ENCODE measurements at regions not wholly inside any gene's neighbourhood (a gene's known extent, or its start where the extent isn't known, plus 50 kb on each side); places are given as distances from the start of the nearest gene placed in this dataset.

DNA sequence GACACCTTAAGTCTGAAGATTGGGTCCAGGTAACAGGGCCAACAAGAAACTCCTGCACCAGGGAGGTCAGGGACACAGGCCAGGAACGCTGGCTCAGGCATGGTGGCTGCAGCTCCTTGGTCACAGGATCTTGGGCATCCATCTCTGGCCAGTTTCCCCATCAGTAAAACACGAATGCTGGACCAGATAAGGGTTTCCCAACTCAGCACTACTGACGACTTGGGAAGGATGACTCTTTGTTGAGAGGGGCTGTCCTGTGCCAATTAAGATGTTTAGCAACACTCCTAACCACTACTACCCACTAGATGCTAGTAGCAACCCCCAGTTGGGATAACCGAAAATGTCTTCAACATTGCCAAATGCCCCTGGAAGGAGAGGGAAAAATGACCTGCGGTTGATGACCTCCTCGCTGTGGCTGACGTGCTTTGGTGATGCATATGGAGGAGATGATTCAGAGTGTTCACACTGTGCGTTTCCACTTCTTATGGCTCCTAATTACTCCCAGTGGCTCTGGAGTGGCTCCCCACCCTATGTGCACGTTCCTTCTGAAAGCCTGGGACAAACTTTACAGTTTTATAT is 261.9 kb downstream of the CDH26 start:
- H3K4me2 ChIP-seq = no peak overlapping the region
- TF ChIP-seq TP53 (CRISPR knock-in tag; IDR thresholded peaks at IDR 0.05) = no peak
- no peak for TF ChIP-seq KDM1A (IDR thresholded peaks at IDR 0.05; ENCODE audit: low read depth)
- TF ChIP-seq NFE2L2 (conservative IDR thresholded peaks at IDR 0.05; ENCODE audit: low read length) = no peak
- no peak for TF ChIP-seq TFCP2L1 (CRISPR knock-in tag; IDR thresholded peaks at IDR 0.05)
- TF ChIP-seq CBX2 (IDR thresholded peaks at IDR 0.05; ENCODE audit: borderline replicate concordance, low read depth) = no peak
- TF ChIP-seq GATA3 (IDR thresholded peaks at IDR 0.05; ENCODE audit: borderline replicate concordance) = no peak
- TF ChIP-seq ZFP36 (IDR thresholded peaks at IDR 0.05; ENCODE audit: borderline replicate concordance, partially characterized antibody) = no peak
- no peak for TF ChIP-seq ESRRA (IDR thresholded peaks at IDR 0.05; ENCODE audit: borderline replicate concordance, low read length)
- TF ChIP-seq MYC (IDR thresholded peaks at IDR 0.05; ENCODE audit: borderline replicate concordance, low read length) = no peak
- TF ChIP-seq FOSB (CRISPR knock-in tag; IDR thresholded peaks at IDR 0.05) = no peak
- TF ChIP-seq E2F6 (IDR thresholded peaks at IDR 0.05; ENCODE audit: borderline replicate concordance, low read depth) = no peak
- TF ChIP-seq SREBF2 (IDR thresholded peaks at IDR 0.05) = no peak
- TF ChIP-seq, protein P1, sequence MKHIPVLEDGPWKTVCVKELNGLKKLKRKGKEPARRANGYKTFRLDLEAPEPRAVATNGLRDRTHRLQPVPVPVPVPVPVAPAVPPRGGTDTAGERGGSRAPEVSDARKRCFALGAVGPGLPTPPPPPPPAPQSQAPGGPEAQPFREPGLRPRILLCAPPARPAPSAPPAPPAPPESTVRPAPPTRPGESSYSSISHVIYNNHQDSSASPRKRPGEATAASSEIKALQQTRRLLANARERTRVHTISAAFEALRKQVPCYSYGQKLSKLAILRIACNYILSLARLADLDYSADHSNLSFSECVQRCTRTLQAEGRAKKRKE (CRISPR knock-in tag; IDR thresholded peaks at IDR 0.05; ENCODE audit: low read depth) = no peak
- TF ChIP-seq HMGXB4 (CRISPR knock-in tag; IDR thresholded peaks at IDR 0.05; ENCODE audit: borderline replicate concordance) = no peak
- no peak for TF ChIP-seq FOSL2 (IDR thresholded peaks at IDR 0.05)
- no peak for TF ChIP-seq FOSL2 (CRISPR knock-in tag; IDR thresholded peaks at IDR 0.05)
- H3K4me3 ChIP-seq = no peak overlapping the region
- DNase-seq (ENCODE audit: low read depth in 1 of 2, low spot score in 1 of 2) (no peak), FAIRE-seq (no peak), ATAC-seq (no peak)
- no peak overlapping the region for H3K27ac ChIP-seq
- H3K9me3 ChIP-seq = no peaks in the 10 kb centered on the region
- ChIA-PET POLR2A (no interaction called here), CTCF (interaction anchor here (1.8 kb wide), 1 partner anchor 9 kb away, joined by 15 read pairs; no protein-coding TSS in a partner anchor)
- no peaks in the 10 kb centered on the region for H3K4me1 ChIP-seq
- 20% methylated on average over 9 of the region's 9 CpGs for WGBS (ENCODE audit: missing lambda C conversion rate)

DNA sequence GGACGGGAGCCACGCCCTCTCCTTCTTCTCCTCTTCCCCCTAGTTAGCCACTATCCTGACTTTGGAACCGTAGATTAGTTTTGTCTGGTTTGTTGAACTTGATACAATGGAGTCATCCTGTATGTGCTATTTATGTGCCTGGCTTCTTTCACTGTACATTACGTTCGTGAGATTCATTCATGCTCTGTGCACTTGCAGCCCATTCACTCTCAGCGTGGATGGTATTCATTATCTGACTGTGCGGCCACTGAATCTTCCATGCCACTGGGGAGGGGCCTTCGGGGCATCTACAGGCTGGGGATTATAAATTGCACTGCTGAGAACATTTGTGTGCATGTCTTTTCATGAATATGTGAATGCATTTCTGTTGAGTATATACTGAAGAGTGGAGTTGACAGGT is 262.5 kb downstream of the CDH26 start:
- 18% methylated on average over 8 of the region's 8 CpGs for WGBS (ENCODE audit: missing lambda C conversion rate)
- ATAC-seq = no peak
- H3K4me2 ChIP-seq = no peak overlapping the region
- no peaks in the 10 kb centered on the region for H3K4me1 ChIP-seq
- ChIA-PET CTCF (no interaction called here), POLR2A (no interaction called here)
- TF ChIP-seq, protein P2, sequence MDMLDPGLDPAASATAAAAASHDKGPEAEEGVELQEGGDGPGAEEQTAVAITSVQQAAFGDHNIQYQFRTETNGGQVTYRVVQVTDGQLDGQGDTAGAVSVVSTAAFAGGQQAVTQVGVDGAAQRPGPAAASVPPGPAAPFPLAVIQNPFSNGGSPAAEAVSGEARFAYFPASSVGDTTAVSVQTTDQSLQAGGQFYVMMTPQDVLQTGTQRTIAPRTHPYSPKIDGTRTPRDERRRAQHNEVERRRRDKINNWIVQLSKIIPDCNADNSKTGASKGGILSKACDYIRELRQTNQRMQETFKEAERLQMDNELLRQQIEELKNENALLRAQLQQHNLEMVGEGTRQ (IDR thresholded peaks at IDR 0.05) = no peak
- no peaks in the 10 kb centered on the region for H3K9me3 ChIP-seq
- no peak for FAIRE-seq
- H3K4me3 ChIP-seq = no peak overlapping the region
- no peak for DNase-seq (ENCODE audit: low read depth in 1 of 2, low spot score in 1 of 2)
- H3K27ac ChIP-seq = no peak overlapping the region

GRCh38 chr20:60221593-60221992 is 263.4 kb downstream of the CDH26 start:
- ChIA-PET CTCF (interaction anchor here (2.1 kb wide), 1 partner anchor 10 kb away, joined by 20 read pairs; no protein-coding TSS in a partner anchor), POLR2A (no interaction called here)
- Histone ChIP-seq H3K9me3 (no peaks in the 10 kb centered on the region), H3K4me3 (no peak overlapping the region), H3K4me1 (no peaks in the 10 kb centered on the region), H3K27ac (no peak overlapping the region), H3K4me2 (no peak overlapping the region)
- WGBS (ENCODE audit: missing lambda C conversion rate) = 3% methylated on average over 3 of the region's 3 CpGs
- DNase-seq (ENCODE audit: low read depth in 1 of 2, low spot score in 1 of 2) = no peak
- ATAC-seq = no peak
- no peak for TF ChIP-seq GATA3 (IDR thresholded peaks at IDR 0.05; ENCODE audit: borderline replicate concordance)
- TF ChIP-seq KDM5A (IDR thresholded peaks at IDR 0.05) = no peak
- TF ChIP-seq, protein P3, sequence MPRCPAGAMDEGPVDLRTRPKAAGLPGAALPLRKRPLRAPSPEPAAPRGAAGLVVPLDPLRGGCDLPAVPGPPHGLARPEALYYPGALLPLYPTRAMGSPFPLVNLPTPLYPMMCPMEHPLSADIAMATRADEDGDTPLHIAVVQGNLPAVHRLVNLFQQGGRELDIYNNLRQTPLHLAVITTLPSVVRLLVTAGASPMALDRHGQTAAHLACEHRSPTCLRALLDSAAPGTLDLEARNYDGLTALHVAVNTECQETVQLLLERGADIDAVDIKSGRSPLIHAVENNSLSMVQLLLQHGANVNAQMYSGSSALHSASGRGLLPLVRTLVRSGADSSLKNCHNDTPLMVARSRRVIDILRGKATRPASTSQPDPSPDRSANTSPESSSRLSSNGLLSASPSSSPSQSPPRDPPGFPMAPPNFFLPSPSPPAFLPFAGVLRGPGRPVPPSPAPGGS (IDR thresholded peaks at IDR 0.05) = no peak
- no peak for TF ChIP-seq NFE2L2 (conservative IDR thresholded peaks at IDR 0.05; ENCODE audit: low read length)
- TF ChIP-seq FOSB (CRISPR knock-in tag; IDR thresholded peaks at IDR 0.05) = no peak
- FAIRE-seq = no peak
